Peyer's patch (tissue), 4 donors: ENCODE measurements at regions not wholly inside any gene's neighbourhood (a gene's known extent, or its start where the extent isn't known, plus 50 kb on each side); places are given as distances from the start of the nearest gene placed in this dataset.
"Not testable (repeated sequence)": the region's sequence is repeated elsewhere in the genome, so short reads cannot be mapped to it uniquely, and the experiment has no call there.

Source experiments
- POLR2A ChIP-seq, 2 donors: fragments of 450-650 bp; IDR thresholded peaks; one replicate each; pipeline ENCODE4 v1.5.1; 2017; ENCODE audit warnings: antibody characterized with exemption in 2 of 2, mild to moderate bottlenecking in 2 of 2, moderate library complexity in 2 of 2
- TF ChIP-seq, protein P1 (sequence below), 6 experiments: fragments of 450-650 bp in 4 of 6; fragments of 200-600 bp in 2 of 6; sonication (generic) in 1 of 6; IDR thresholded peaks; one replicate each; pipeline ENCODE4 v1.5.1; 2017 to 2019; ENCODE audit warnings: antibody characterized with exemption in 6 of 6, mild to moderate bottlenecking in 3 of 6, moderate library complexity in 1 of 6

- TF ChIP-seq, protein P1, sequence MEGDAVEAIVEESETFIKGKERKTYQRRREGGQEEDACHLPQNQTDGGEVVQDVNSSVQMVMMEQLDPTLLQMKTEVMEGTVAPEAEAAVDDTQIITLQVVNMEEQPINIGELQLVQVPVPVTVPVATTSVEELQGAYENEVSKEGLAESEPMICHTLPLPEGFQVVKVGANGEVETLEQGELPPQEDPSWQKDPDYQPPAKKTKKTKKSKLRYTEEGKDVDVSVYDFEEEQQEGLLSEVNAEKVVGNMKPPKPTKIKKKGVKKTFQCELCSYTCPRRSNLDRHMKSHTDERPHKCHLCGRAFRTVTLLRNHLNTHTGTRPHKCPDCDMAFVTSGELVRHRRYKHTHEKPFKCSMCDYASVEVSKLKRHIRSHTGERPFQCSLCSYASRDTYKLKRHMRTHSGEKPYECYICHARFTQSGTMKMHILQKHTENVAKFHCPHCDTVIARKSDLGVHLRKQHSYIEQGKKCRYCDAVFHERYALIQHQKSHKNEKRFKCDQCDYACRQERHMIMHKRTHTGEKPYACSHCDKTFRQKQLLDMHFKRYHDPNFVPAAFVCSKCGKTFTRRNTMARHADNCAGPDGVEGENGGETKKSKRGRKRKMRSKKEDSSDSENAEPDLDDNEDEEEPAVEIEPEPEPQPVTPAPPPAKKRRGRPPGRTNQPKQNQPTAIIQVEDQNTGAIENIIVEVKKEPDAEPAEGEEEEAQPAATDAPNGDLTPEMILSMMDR (IDR thresholded peaks at IDR 0.05), result not testable (repeated sequence)
- not testable (repeated sequence) for TF ChIP-seq POLR2A (IDR thresholded peaks at IDR 0.05)
These were observed 194.6 kb downstream of the ZNF92 start for GRCh38 chr7:65568226-65568625.
